Ovary (tissue), 7 donors: ENCODE measurements at regions not wholly inside any gene's neighbourhood (a gene's known extent, or its start where the extent isn't known, plus 50 kb on each side); places are given as distances from the start of the nearest gene placed in this dataset.

ENCODE experiments used
- DNase-seq, 5 donors: peaks; one replicate each; pipeline ENCODE4 v3.0.0-alpha.2; 2019 to 2020
- H3K27ac ChIP-seq, 2 donors: fragments of 200-600 bp; one replicate each; pipeline versions ENCODE4 v1.5.1 to v1.8.0; 2019 to 2022
- H3K27me3 ChIP-seq: fragments of 200-600 bp; one replicate; pipeline ENCODE4 v1.8.0; 2022
- H3K36me3 ChIP-seq: fragments of 200-600 bp; sonication (generic); one replicate; pipeline ENCODE4 v1.5.1; 2019
- H3K4me1 ChIP-seq: one replicate; pipeline ENCODE4 v1.8.1; 2013; ENCODE audit warnings: mild to moderate bottlenecking, moderate library complexity; ENCODE audit not compliant: insufficient read depth
- H3K4me3 ChIP-seq: fragments of 200-600 bp; sonication (generic); one replicate; pipeline ENCODE4 v1.5.1; 2017
- H3K9me3 ChIP-seq, 2 donors: fragments of 200-600 bp in 1 of 2; sonication (generic) in 1 of 2; one replicate each; pipeline versions ENCODE4 v1.5.1 to v1.8.1; 2013 to 2019; ENCODE audit warnings: mild to moderate bottlenecking in 1 of 2, moderate library complexity in 1 of 2
- EP300 ChIP-seq: sonication (generic); formaldehyde crosslinking; IDR thresholded peaks from one replicate; pipeline ENCODE4 v1.6.1; 2017; ENCODE audit warnings: antibody characterized with exemption
- POLR2A ChIP-seq: fragments of 450-650 bp; IDR thresholded peaks from one replicate; pipeline ENCODE4 v1.6.1; 2017; ENCODE audit warnings: antibody characterized with exemption, mild to moderate bottlenecking, moderate library complexity
- WGBS, 3 donors: extraction: QIAGEN DNeasy Blood & Tissue Kit in 1 of 3; methylation state at CpG; one replicate each; pipeline versions ENCODE4 v1.1.5 to v1.1.7; 2013 to 2017; 5-methylcytosine and 5-hydroxymethylcytosine counted together
- intact Hi-C, 4 donors: fragments of 100-400 bp; cut with DNase I; formaldehyde crosslinking; loops; one replicate each; pipeline versions ENCODE4 v1.11.0 to v1.15.1; 2022 to 2023
- TF ChIP-seq, protein P1 (sequence below), 3 donors: fragments of 450-650 bp in 2 of 3; fragments of 200-600 bp in 1 of 3; IDR thresholded peaks; one replicate each; pipeline versions ENCODE4 v1.5.1 to v1.8.0; 2016 to 2022; ENCODE audit warnings: antibody characterized with exemption in 3 of 3, mild to moderate bottlenecking in 1 of 3
- donor health status: DM: no; HTN: no; CAD: no; lungs with moderate emphysema.
- donor health status: DM: no; HTN: no; CAD: no.
- donor health status: Bipolar disorder and iron deficiency.
- donor health status: DM: no; HTN: no; CAD: no.
- donor health status: DM: yes; HTN: yes; CAD: no.

DNA sequence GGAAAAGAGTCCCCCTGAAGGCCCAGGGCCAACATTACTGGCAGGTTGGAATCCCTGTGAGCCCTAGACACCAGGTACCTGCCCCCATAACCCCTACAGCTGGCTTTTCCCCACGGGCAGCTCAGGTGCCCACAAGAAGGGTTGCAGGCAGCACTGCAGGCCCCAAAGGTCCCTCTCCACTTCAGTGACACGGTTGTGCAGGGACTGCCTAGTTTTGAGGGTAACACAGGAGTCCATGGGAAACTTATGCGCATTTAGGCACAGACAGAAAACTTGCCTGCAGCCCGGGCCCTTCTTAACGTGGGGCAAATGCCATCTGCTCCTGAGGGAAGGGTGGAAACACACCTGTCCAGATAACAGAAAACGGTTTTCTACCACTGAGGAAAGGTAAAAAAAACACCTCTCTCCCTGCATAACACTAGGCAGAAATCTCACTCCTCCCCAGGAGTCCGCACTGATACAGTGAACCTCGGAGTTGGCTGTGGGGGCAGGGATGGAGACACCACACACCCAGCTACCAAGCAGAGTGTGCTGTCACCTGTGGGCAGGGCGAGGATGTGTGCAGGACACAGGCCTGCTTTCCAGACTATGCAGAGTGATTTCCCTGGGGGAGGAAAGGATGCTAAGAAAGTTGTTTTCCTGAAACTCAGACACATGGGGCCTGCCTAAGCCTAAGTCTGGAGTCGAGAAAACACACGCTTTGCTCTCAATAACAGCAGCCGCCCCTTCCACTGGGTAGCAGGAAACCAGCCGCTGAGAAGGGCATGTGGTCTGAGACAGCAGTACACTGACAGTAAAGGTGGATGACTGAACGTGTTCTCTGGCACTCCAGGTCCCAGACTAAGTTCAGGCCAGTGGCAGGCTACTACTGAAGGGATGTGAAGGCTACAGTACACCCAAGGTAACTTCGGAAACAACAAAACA is 819.4 kb downstream of the DCDC2C start:
- DNase-seq, result no peak
- Histone ChIP-seq H3K9me3 (no peaks in the 10 kb centered on the region), H3K27me3 (no peaks in the 10 kb centered on the region), H3K36me3 (no peaks in the 10 kb centered on the region), H3K27ac (no peak overlapping the region), H3K4me1 (no peaks in the 10 kb centered on the region), H3K4me3 (no peak overlapping the region)
- whole genome bisulfite sequencing, 3 donors, result 86 to 87% (median 86%) methylated on average over 15 of the region's 15 CpGs
- TF ChIP-seq, protein P1, sequence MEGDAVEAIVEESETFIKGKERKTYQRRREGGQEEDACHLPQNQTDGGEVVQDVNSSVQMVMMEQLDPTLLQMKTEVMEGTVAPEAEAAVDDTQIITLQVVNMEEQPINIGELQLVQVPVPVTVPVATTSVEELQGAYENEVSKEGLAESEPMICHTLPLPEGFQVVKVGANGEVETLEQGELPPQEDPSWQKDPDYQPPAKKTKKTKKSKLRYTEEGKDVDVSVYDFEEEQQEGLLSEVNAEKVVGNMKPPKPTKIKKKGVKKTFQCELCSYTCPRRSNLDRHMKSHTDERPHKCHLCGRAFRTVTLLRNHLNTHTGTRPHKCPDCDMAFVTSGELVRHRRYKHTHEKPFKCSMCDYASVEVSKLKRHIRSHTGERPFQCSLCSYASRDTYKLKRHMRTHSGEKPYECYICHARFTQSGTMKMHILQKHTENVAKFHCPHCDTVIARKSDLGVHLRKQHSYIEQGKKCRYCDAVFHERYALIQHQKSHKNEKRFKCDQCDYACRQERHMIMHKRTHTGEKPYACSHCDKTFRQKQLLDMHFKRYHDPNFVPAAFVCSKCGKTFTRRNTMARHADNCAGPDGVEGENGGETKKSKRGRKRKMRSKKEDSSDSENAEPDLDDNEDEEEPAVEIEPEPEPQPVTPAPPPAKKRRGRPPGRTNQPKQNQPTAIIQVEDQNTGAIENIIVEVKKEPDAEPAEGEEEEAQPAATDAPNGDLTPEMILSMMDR (IDR thresholded peaks at IDR 0.05), result no peak
- TF ChIP-seq POLR2A, result no peak
- TF ChIP-seq EP300, result no peak
- intact Hi-C loops, result no loop called here

DNA sequence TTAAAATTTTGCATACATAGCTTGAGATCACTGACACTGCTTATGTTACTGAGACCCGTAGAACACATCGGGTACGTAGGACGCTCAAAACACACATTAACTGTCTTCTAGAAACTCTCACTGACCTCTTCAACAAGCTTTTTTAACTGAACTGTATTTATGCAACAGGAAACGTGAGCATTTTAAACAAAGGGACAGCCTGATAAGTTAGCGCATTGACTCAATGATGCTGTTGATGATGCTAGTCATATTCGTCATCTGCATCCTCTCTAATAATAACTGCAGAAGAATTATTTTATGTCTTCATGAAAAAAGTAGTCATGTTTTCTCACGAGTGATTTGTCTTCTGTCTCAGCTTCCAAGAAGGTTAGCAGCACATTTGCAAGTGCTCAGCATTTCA is 824.0 kb downstream of the DCDC2C start:
- Histone ChIP-seq H3K27ac (no peak overlapping the region), H3K9me3 (no peaks in the 10 kb centered on the region), H3K4me3 (no peak overlapping the region), H3K4me1 (no peaks in the 10 kb centered on the region), H3K36me3 (no peaks in the 10 kb centered on the region), H3K27me3 (no peaks in the 10 kb centered on the region)
- TF ChIP-seq EP300, result no peak
- no peak for TF ChIP-seq POLR2A
- TF ChIP-seq, protein P1 (IDR thresholded peaks at IDR 0.05), result no peak
- 72 to 82% (median 78%) methylated on average over 8 of the region's 8 CpGs for WGBS, 3 donors
- no peak for DNase-seq
- intact Hi-C loops, result no loop called here

DNA sequence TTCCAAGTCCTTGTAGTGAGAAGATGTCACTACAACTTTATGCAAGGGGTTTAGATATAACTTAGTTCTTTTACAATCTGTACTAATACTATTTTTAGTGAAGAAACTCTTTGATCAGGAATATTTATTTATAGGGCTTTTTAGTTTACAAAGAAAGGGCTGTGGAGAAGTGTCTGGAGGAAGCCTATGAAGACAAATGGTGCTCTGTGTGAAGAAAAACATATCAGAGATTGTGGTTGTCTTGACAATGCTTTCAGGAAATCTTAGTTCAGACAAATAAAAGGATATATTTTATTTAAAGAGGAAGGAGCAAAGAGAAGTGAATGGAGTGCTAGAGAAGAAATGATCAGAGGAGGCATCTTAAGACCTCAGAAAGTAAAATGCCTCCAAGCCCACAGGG is 824.9 kb downstream of the DCDC2C start:
- no peak overlapping the region for H3K27ac ChIP-seq
- no peaks in the 10 kb centered on the region for H3K27me3 ChIP-seq
- no peaks in the 10 kb centered on the region for H3K9me3 ChIP-seq
- TF ChIP-seq POLR2A (no peak), EP300 (no peak)
- TF ChIP-seq, protein P1 (IDR thresholded peaks at IDR 0.05), result no peak
- intact Hi-C loops, result no loop called here
- no peaks in the 10 kb centered on the region for H3K36me3 ChIP-seq
- no peaks in the 10 kb centered on the region for H3K4me1 ChIP-seq
- DNase-seq, result no peak
- no peak overlapping the region for H3K4me3 ChIP-seq

DNA sequence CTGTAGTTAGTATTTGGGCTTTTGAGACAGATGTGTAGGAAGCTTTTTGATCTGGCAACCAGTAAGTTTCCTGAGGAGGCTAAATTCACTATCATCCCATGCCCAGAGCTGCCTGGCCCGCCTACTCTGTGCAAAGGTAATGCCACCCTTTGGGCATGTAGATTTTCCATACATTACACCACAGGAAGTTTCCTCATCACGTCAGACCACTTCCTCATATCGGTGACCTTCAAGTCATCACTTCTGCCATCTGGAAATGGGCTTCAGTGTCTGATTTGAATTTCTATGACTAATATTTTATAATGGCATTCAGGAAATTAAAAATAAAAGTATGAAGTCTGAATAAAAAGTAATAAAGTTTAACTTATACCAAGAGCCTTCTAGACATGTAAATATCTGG is 825.4 kb downstream of the DCDC2C start:
- Histone ChIP-seq H3K36me3 (no peaks in the 10 kb centered on the region), H3K4me3 (no peak overlapping the region), H3K27me3 (no peaks in the 10 kb centered on the region), H3K27ac (no peak overlapping the region), H3K4me1 (no peaks in the 10 kb centered on the region), H3K9me3 (no peaks in the 10 kb centered on the region)
- WGBS, 3 donors, result 72 to 86% (median 77%) methylated on average over 3 of the region's 3 CpGs
- intact Hi-C loops, result no loop called here
- no peak for DNase-seq
- TF ChIP-seq, protein P1 (IDR thresholded peaks at IDR 0.05), result no peak
- TF ChIP-seq EP300 (no peak), POLR2A (no peak)
